Renal cortical epithelial cell (primary cell): ENCODE measurements at regions not wholly inside any gene's neighbourhood (a gene's known extent, or its start where the extent isn't known, plus 50 kb on each side); places are given as distances from the start of the nearest gene placed in this dataset.
"Not testable (repeated sequence)": the region's sequence is repeated elsewhere in the genome, so short reads cannot be mapped to it uniquely, and the experiment has no call there.

Experiments used
- DNase-seq: peaks from one replicate; pipeline ENCODE4 v3.0.0-alpha.2; 2011; ENCODE audit warnings: low read depth

DNA sequence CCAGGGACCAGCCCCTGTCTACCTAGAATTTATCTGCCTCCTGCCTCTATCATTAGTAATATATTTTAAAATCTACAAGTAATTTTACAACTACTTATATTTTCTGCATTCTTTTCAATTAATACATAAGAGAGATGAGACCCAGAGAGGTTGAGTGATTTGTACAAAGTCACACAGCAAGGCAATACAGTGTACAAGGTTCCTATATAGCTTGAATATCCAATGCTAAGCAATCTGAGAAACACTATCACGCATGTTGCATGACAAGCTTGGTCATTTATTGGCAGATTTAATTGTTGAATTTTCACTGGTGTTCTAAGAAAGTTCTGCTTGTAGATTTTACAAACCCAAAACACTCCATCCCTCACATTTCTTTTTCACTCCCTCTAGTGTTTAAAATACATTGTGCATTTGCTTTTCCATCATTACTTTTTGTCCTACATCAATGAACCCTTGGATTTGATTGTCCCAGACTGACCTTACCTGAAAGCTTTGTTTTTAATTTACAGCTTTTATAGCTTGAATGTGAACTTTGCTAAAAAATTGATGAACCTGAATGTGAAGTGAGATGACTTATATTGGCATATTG, 520.9 kb upstream of the CITED2 start:
- DNase-seq, result no peak

GRCh38 chr6:139894271-139894670, 519.8 kb upstream of the CITED2 start:
- no peak for DNase-seq

DNA sequence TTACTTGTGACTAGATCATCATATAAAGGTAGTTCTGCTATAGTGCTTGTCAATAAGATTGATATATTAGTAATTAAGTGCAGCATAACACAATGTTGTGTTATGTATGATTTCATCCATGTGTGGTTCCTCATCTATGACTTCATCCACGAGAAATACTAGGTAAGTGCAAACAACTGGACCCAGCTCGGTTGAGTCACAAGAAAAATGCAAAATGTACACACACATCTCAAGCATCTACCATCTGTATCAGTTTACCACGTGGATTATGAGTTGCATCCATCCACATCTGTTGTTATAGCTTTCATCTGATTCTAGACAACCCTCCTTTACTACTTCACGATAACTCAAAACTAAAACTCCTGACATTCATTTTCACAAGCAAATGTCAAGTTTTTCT, 517.0 kb upstream of the CITED2 start:
- DNase-seq, result no peak

GRCh38 chr6:139888681-139889122, 514.3 kb upstream of the CITED2 start:
- DNase-seq, result peak; percentile 68

- DNase-seq, result no peak
These were observed 512.8 kb upstream of the CITED2 start for GRCh38 chr6:139887275-139887674.

- DNase-seq, result no peak
These were observed 511.9 kb upstream of the CITED2 start for GRCh38 chr6:139886396-139886795.

DNA sequence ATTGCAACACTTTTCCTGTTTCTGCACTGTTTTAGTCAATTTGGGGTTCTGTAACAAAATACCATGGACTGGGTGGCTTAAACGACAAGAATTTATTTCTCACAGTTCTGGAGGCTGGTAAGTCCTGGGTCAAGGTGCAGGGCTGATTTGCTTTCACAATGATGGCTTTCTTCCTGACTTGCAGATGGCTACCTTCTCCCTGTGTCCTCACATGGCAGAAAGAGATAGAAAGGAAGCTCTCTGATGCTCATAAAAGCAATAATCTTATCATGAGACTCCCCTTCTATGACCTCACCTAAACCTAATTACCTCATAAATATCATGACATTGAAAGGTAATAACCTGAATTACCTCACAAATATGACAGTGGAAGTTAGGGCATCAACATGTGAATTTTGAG, 511.5 kb upstream of the CITED2 start:
- DNase-seq, result no peak

DNA sequence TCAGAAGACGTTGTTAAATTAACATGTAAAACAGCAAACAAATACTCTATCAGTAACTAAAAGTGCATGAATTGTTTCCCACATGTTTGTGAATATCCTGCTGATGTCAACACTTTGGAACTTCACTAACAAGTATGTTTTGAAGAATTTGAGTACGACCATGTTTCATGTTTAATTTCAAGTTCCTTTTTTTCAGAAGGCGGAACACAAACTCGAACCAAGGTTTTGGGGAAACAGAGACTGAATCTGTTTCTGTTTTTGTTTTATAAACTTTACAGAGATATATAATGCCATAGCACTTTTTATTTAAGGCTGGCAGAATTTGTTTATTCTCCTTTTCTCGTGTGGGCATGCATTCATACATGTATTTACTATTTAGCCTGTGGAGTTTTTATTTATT, 509.3 kb upstream of the CITED2 start:
- peak; percentile 54 for DNase-seq

DNA sequence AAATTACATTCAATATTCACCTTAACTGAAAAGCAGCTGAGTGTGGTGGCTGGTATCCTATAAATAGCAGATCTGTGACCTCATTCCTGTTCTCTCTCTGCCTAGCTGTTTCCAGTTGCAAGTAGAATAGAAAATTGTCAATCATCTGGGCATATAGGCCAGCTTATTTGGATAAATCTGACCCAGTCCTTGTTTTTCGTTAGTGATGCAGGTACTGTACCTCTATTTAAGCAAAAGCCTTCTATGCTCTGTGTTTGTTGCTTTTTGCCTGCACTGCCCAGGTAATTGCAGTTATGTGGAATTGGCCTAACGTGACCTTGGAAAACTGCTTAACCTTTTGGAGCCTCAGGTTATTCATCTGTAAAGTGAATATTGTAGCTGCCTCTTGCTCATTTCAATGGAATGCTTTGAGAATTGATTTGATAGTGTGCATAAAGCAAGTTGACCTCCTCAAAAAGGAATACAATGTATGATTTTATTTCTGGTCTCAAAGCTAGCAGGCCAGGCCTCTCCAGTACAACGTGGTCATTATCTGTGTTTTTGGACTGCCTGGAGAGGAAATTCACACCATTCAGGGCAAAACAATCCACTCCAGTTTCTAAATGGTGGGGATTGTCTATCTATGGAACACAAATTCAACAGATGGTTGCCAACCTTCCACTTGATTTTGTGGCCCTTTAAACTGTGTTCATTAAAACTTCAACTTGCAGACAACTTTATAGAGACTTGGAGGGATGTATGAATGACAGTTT, 508.7 kb upstream of the CITED2 start:
- DNase-seq, result peak; percentile 81

GRCh38 chr6:139882234-139882633, 507.8 kb upstream of the CITED2 start:
- DNase-seq, result no peak

GRCh38 chr6:139881728-139882211, 507.3 kb upstream of the CITED2 start:
- DNase-seq, result peak; percentile 59

DNA sequence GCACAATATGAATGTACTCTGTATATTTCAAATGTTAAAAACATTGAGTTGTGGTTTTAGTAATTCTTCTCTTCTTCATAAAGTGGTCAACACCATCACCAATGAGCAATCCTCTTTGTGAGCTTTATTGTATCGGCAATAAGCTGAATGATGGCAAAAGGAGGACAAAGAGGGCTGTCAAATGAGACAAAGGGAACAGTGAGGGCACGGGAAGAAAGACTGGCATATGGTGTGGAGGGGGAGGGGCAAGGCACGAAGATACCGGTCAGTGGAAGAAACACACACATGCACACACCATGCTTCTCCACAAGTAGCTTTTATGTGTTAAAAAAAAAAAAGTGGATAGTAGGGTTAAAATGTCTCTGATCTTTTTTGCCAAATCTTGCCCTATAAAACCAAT, 506.8 kb upstream of the CITED2 start:
- no peak for DNase-seq

GRCh38 chr6:139879823-139880356, 505.4 kb upstream of the CITED2 start:
- DNase-seq, result no peak

GRCh38 chr6:139879241-139879640, 504.8 kb upstream of the CITED2 start:
- not testable (repeated sequence) for DNase-seq

DNA sequence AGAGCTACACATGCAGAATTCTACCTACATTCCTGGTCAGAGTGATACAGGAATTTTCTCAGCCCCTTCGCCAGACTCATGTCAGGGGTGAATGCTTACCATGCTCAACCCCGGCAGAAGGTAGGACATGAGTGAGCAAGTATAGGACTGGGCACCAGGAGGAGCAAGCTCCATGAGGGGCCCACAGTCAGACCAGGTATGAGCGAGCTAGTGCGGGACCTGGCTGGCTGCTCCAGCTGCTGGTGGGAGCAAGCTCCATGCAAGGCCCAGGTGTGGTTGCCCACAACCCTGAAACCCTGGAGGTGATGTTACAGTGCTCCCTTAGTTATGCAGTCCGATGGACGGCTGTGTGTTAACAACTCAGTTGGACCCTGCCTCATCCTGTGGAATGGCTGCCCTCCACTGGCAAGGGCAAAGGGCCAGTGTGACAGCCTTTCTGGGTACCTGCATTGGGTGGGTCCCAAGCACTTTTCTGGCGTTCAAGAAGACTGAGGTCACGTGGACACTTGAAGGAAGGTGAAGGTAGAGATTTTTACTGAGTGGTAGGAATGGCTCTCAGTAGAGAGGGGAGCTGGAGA, 503.5 kb upstream of the CITED2 start:
- DNase-seq, result no peak

GRCh38 chr6:139872665-139873064, 498.2 kb upstream of the CITED2 start:
- DNase-seq, result no peak

DNA sequence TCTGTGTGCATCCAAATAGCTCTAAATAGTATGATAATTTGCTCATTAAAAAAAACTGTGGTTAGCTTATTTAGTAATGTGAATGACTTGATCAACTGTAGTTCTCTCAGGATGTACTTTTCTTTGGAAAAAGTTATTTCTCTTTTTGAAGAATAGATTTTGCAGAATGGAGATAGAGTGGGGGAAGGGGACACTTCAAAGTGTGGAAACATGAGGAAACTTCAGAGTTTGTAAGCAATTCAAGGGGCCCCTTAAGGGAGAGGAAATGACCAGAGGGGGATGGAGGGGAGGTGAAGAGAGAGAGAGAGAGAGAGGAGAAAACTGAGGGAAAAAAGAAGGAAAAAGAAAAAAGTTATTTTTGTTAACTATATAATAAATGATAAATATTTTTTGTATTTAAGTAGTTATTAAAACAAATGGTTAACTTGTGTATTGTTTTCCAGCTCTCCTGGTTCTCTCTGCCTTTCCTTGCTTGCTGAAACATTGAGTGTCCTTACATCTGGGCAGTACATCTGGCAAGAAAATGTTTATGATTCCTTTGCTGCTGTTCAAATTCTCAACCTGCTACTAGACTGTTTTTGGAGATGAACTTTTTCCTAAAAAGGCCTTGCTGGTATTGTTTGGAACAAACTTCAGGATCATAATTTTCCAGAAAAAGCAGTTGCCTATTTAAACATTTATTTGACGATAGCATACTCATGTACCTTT, 497.5 kb upstream of the CITED2 start:
- no peak for DNase-seq

DNA sequence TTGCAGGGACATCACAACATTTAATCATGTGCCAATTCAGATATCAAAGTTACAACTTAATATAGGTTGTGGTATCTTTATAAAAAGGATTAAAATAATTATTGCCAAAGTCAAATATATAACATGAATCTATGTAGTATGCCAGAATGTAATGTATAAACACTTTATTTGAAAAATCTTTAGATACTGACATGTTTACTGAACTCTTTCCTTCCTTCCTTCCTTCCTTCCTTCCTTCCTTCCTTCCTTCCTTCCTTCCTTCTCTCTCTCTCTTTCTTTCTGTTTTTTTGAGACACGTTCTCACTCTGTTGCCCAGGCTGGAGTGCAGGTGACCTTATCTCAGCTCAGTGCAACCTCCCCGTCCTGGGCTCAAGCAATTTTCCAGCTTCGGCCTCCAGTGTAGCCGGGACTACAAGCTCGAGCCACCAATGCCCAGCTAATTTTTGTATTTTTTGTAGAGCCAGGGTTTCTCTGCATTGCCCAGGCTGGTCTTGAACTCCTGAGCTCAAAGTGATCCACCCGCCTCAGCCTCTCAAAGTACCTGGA, 496.8 kb upstream of the CITED2 start:
- no peak for DNase-seq

DNA sequence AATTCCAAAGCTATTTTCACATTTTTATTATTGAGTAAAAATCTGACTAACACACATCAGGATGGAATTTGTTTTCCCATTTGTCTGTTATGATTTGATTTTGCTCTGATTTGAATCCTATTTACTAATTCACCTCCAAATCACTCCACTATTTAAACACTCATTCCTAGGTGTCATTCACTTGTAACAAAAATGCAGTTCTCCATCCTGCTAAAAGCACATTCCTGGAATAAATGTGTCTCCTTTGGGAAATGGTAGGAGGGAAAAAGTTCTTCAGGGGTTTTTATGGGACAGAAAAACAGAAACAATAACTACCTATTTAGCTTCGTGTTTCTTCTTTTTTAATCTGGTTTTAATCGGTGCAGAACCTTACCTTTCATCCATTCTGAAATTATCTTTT, 494.1 kb upstream of the CITED2 start:
- peak; percentile 75 for DNase-seq

- DNase-seq, result peak; percentile 57
These were observed 489.5 kb upstream of the CITED2 start for GRCh38 chr6:139863964-139864363.

DNA sequence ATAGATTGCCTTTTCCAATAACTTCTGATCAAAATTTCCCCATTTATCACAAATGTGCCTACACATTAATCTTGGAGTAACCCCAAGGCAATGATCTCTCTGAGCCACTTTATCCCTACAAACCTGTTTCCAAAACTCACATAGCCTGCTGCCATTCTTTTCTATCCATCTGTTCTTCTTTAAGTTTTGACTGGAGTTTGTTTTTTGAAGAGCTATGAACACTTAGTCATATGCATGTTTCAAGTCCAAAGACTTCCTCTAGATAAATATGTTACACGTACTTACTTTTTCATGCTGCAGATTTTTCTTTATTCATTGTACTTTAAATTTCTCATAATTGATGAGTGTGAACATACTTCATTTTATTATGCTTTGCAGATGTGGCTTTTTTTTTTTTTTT, 488.9 kb upstream of the CITED2 start:
- no peak for DNase-seq

- no peak for DNase-seq
These were observed 487.9 kb upstream of the CITED2 start for GRCh38 chr6:139862311-139862710.
